Skeletal muscle tissue (tissue), 3 donors: ENCODE measurements at regions not wholly inside any gene's neighbourhood (a gene's known extent, or its start where the extent isn't known, plus 50 kb on each side); places are given as distances from the start of the nearest gene placed in this dataset.

Source experiments
- H3K27ac ChIP-seq: one replicate; pipeline ENCODE4 v1.7.0; 2013; ENCODE audit warnings: mild to moderate bottlenecking, low read depth, low read length, inconsistent platforms
- H3K27me3 ChIP-seq, 3 donors: one replicate each; pipeline ENCODE4 v1.7.0; 2013; ENCODE audit warnings: low read length in 3 of 3; ENCODE audit not compliant: control insufficient read depth in 3 of 3, insufficient read depth in 3 of 3
- H3K36me3 ChIP-seq, 3 donors: one replicate each; pipeline ENCODE4 v1.7.0; 2013; ENCODE audit warnings: low read length in 3 of 3; ENCODE audit not compliant: control insufficient read depth in 3 of 3, insufficient read depth in 3 of 3
- H3K4me1 ChIP-seq, 3 donors: one replicate each; pipeline ENCODE4 v1.7.0; 2013; ENCODE audit warnings: low read length in 3 of 3, mild to moderate bottlenecking in 3 of 3; ENCODE audit not compliant: control insufficient read depth in 3 of 3, insufficient read depth in 3 of 3
- H3K4me3 ChIP-seq, 3 donors: one replicate each; pipeline ENCODE4 v1.7.0; 2013; ENCODE audit warnings: low read length in 3 of 3
- H3K9ac ChIP-seq, 3 donors: one replicate each; pipeline ENCODE4 v1.7.0; 2013; ENCODE audit warnings: low read length in 3 of 3, mild to moderate bottlenecking in 3 of 3, moderate library complexity in 2 of 3, low read depth in 1 of 3
- H3K9me3 ChIP-seq, 3 donors: one replicate each; pipeline ENCODE4 v1.7.0; 2013; ENCODE audit warnings: low read length in 3 of 3; ENCODE audit not compliant: control insufficient read depth in 3 of 3
- donor health status: Osteomylitis.

DNA sequence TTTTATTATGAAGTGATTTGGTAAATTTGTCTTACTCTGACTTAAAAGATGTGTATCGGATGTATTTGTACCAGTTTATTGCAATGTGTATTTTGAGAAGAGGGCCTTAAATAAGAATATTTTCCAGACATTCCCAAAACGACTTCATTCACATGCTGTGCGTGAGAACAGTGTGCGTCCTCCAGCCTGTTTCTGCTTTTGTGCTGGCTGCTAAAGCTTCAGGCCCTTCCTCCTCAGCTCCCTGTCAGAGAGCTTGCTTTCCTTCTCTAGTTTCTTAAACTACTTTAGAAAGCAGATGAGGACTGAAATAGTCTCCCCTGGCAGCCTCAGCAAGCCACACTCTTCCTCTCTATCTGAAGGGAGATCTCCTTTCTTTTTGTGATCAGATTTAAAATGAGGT is 157.8 kb downstream of the SAMD5 start:
- Histone ChIP-seq H3K27me3 (no peaks in the 10 kb centered on the region), H3K27ac (no peak overlapping the region), H3K9ac (no peak overlapping the region), H3K36me3 (no peaks in the 10 kb centered on the region), H3K4me3 (no peak overlapping the region), H3K9me3 (peaks cover 0 to 7% (median 4%) of the 10 kb centered on the region in 3 donors), H3K4me1 (no peaks in the 10 kb centered on the region)

DNA sequence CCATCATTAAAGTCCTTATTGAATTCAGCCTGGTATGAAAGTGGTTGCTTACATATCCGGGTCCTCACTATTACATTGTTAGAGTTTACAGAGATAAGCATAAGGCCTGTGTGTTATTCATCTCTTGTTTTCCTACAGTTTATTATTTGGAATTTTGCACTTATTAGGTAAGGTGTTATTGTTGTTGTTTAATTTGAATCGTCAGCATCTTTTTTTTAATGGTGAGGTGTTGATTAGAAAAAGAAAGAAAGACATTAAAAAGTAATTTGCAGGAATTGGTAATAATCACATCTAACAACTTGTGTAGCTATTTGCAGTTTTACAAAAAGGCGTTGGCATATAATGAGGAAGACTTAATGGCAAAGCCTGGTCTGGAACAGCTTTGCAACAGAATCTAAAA is 158.6 kb downstream of the SAMD5 start:
- Histone ChIP-seq H3K27ac (no peak overlapping the region), H3K36me3 (no peaks in the 10 kb centered on the region), H3K27me3 (no peaks in the 10 kb centered on the region), H3K4me1 (no peaks in the 10 kb centered on the region), H3K9ac (no peak overlapping the region), H3K4me3 (no peak overlapping the region), H3K9me3 (peaks cover 0 to 7% (median 4%) of the 10 kb centered on the region in 3 donors)

DNA sequence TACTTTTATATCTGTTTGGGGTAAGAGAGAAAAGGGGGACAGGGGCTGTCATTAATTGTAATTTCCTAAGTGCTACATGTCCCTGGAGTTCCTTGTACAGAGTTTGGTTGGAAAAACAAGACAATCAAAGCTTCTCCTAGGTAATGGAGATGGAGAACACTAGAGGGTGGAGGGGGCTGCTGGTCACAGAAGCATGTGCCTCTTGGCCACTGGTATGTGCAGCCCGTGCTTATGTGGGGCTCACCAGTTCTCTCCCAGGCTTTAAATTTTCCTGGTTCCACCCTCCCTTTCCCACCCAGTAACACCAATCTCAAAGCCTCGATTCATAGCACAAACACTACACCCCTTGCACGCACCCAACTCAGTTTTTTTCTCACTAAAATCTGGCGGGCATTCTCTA is 165.6 kb downstream of the SAMD5 start:
- peaks cover 0 to 7% (median 4%) of the 10 kb centered on the region in 3 donors for H3K9me3 ChIP-seq
- H3K9ac ChIP-seq, result no peak overlapping the region
- H3K36me3 ChIP-seq, result no peaks in the 10 kb centered on the region
- no peak overlapping the region for H3K27ac ChIP-seq
- H3K27me3 ChIP-seq, result no peaks in the 10 kb centered on the region
- H3K4me3 ChIP-seq, result no peak overlapping the region
- no peaks in the 10 kb centered on the region for H3K4me1 ChIP-seq

DNA sequence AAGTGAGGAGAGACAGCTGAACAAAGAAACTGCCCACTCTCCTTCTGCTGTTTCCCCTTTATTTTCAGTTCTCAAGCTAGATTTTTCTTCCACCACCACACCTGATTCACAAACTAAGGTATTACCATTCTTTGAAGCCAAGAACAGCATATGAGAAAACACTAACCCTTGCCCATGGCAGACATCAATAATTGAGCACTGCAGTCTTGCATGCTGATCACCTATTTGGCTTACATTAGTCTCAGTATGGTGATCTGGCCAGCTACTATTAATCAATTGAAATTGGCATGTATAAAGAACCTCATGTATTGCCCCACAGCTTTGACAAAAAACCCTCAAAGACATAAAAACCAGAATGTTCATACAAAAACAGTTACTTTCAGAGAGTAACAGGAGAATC is 166.3 kb downstream of the SAMD5 start:
- Histone ChIP-seq H3K9ac (no peak overlapping the region), H3K4me1 (no peaks in the 10 kb centered on the region), H3K36me3 (no peaks in the 10 kb centered on the region), H3K9me3 (peaks cover 0 to 6% (median 4%) of the 10 kb centered on the region in 3 donors), H3K4me3 (no peak overlapping the region), H3K27ac (no peak overlapping the region), H3K27me3 (no peaks in the 10 kb centered on the region)

DNA sequence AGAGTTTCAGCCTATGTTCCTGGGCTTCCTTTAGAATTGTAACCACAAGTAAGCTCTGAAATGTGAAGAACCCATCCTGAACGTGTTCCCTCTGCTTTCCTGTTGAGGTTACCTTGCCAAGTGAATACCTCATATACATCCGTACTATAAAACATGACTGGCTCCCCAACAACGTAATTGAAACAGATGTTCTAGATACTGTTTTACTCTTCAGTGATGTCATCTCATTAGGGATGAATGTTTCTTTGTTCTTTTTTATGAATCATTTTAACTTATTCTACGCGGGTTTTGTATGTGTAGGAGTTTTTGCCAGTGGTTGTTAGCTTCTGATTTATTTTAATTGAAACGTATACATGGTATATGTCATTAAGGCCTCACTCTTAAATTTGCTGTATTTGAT is 166.8 kb downstream of the SAMD5 start:
- Histone ChIP-seq H3K9me3 (peaks cover 0 to 4% (median under 1%) of the 10 kb centered on the region in 3 donors), H3K4me1 (no peaks in the 10 kb centered on the region), H3K9ac (no peak overlapping the region), H3K27ac (no peak overlapping the region), H3K4me3 (no peak overlapping the region), H3K27me3 (no peaks in the 10 kb centered on the region), H3K36me3 (no peaks in the 10 kb centered on the region)

DNA sequence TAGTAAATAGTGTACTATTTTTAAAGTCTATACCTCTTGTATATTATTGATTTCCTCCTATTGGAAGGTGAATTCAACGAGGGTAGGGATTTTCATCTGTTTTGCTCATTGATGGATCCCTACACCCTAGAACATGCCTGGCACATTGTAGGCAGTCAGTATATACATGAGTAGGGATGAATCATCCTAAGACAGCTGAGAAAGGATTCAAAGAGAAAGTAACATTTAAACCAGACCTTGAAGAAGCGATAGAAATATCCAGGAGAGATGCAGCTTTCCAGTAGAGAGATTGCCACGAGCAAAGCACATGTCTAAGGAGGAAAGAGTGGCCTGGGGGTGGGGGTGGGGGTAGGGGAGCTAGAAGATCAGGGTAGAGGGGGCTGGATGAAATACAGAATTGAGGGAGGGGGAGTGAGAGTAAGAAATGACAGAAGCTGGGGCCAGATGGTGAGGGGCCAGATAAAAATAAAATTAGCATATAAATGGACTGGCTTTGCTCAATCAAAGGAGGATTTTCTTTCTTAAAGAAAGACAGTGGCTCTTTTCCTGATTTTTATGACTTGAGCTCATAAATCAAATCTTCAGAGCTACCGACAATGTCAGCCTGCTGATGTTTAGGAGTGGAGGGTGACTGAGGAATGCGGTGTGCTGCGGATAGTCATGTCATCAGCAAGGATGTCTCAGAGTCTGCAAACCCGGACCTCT is 168.2 kb downstream of the SAMD5 start:
- Histone ChIP-seq H3K4me3 (no peak overlapping the region), H3K36me3 (no peaks in the 10 kb centered on the region), H3K4me1 (no peaks in the 10 kb centered on the region), H3K9ac (no peak overlapping the region), H3K9me3 (no peaks in the 10 kb centered on the region), H3K27me3 (no peaks in the 10 kb centered on the region), H3K27ac (no peak overlapping the region)

DNA sequence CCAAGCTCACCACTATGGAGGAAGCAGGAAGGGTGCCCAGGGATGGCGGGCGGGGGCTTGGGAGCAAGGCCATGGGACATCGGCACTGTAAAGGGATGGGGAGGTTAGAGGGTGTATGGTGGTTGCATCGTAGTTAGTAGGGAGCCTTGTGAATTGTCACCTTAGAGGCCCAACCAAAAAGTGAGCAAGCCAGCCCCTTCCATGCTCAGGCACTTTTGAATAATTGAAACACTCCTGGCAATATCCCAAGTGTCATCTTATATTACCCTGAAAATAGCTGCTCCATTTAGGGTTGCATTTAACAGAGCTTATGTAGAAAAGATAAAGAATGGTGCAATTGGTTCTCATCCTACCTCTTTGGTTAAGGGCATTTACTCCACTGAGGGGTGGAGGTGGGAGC is 169.2 kb downstream of the SAMD5 start:
- no peak overlapping the region for H3K9ac ChIP-seq
- no peaks in the 10 kb centered on the region for H3K27me3 ChIP-seq
- H3K9me3 ChIP-seq, result no peaks in the 10 kb centered on the region
- no peaks in the 10 kb centered on the region for H3K36me3 ChIP-seq
- H3K27ac ChIP-seq, result no peak overlapping the region
- no peak overlapping the region for H3K4me3 ChIP-seq
- no peaks in the 10 kb centered on the region for H3K4me1 ChIP-seq

DNA sequence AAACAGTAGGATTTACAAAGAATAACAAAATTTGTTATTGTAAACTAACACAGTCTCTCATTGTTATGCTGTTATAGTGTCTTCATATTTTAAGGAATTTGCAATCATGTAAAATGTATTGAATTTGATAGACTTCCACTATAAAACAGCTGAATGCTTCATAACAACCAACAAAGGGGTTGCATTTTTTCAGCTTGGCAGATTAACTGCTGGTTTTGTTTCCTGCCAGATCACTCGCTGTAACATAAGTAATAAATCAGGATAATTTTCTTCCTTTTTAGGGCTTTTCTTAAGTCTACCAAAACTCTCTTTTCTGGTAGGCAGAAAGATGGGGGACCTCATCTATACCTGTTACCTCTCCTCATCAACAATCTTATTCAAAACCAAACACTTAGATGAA is 169.8 kb downstream of the SAMD5 start:
- Histone ChIP-seq H3K36me3 (no peaks in the 10 kb centered on the region), H3K4me3 (no peak overlapping the region), H3K9me3 (no peaks in the 10 kb centered on the region), H3K27ac (no peak overlapping the region), H3K4me1 (no peaks in the 10 kb centered on the region), H3K27me3 (no peaks in the 10 kb centered on the region), H3K9ac (no peak overlapping the region)

DNA sequence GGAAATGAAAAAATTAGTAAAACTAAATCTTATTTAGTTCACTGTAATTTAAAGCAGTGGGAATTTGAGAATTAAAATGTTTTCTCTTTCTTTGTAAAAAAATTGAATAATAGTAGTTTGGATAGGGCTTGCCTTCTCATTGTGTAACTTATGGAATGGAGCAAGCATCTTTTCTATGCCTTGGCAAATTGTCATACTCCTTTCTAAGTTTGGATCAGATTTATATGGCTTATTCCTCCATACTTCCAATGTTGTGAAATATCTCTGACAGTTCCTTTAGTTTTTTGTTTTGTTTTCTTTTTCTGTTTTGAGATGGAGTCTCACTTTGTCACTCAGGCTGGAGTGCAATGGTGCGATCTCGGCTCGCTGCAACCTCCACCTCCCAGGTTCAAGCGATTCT is 176.4 kb downstream of the SAMD5 start:
- H3K9ac ChIP-seq, result no peak overlapping the region
- H3K4me1 ChIP-seq, result no peaks in the 10 kb centered on the region
- H3K27ac ChIP-seq, result no peak overlapping the region
- H3K4me3 ChIP-seq, result no peak overlapping the region
- no peaks in the 10 kb centered on the region for H3K27me3 ChIP-seq
- no peaks in the 10 kb centered on the region for H3K9me3 ChIP-seq
- no peaks in the 10 kb centered on the region for H3K36me3 ChIP-seq

DNA sequence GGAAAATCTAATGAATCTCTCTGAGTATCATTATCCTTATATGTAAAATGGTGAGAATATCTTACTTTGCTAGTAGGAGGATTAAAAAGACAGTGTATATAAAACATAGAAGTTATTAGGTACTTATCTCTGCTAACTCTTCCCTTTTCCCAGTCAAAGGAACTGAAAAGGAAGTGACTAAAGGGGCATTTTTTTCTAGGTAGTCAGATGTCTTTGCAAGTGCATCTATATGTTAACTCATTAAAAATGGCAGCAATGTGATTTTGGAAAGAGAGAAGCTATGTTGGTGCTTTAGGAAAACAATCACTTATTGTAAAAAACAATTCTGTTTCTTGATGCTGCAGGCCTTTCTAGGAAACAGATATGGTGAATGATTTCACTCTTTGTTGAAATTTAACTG is 180.9 kb downstream of the SAMD5 start:
- H3K27me3 ChIP-seq, result no peaks in the 10 kb centered on the region
- no peak overlapping the region for H3K9ac ChIP-seq
- no peak overlapping the region for H3K27ac ChIP-seq
- H3K4me3 ChIP-seq, result no peak overlapping the region
- H3K9me3 ChIP-seq, result no peaks in the 10 kb centered on the region
- H3K4me1 ChIP-seq, result no peaks in the 10 kb centered on the region
- no peaks in the 10 kb centered on the region for H3K36me3 ChIP-seq
